AG20443 (cell line): ENCODE measurements at regions not wholly inside any gene's neighbourhood (a gene's known extent, or its start where the extent isn't known, plus 50 kb on each side); places are given as distances from the start of the nearest gene placed in this dataset.

Experiments used
- DNase-seq: peaks from one replicate; pipeline ENCODE4 v3.0.0; 2012; ENCODE audit warnings: low spot score, mixed read lengths

GRCh38 chr5:143497749-143498148 is 94.3 kb upstream of the NR3C1 start:
- no peak for DNase-seq

DNA sequence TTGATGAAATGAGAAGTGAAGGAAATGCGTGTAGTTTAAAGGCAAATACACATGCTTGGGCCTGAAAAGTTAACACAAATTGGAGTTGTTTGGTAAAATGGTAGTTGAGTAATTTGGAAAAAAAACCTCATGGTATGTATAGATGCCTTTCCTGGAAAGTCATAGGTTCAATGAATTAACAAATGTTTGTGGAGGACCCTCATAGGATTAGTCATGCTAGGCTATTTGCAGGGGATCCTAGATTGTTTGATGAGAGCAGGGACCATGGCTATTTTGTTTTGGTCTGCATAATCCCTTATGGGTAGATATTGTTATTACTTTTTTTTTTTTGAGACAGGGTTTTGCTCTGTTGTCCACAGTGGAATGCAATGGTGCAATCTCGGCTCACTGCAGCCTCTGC is 93.5 kb upstream of the NR3C1 start:
- no peak for DNase-seq

DNA sequence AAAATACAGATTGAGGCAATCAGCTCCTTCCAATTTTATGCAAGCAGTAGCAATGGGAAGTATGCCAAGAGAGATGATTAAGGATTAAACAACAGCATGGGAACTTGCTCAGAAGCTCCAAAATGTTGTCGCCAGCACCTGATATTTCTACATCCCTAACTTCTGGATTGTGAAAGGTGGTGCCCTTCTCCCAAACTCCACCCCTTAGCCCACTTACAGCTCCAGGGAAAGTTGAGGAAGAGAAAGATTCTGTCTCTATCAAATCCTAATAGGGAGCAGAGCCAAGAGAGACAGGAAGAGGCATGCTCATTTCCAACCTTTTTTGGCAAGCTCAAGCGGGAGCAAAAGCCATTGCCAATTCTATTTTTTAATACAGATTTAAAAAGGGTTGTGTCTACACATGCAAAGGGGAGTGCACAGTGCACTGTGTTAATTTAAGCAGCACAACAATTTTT is 92.4 kb upstream of the NR3C1 start:
- peak; percentile 28 for DNase-seq

DNA sequence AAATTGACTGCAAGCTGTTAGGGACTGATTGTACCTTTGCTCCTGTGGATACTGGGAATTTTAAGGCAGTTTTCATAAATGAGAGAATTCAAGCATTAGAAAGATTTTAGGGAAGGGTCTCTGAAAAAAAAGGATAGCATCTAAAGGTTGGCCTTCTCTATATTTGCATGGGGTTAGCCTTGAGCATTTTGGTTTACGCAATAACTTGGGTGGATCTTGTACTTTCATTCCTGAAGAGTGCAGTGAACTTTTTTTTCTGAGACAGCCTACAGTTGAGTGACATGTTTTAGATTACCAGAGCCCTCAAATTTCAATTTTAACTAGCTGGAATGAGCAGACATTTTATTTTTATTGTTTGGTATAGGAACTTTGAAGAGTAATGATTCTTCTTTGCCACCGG is 91.6 kb upstream of the NR3C1 start:
- DNase-seq: no peak

DNA sequence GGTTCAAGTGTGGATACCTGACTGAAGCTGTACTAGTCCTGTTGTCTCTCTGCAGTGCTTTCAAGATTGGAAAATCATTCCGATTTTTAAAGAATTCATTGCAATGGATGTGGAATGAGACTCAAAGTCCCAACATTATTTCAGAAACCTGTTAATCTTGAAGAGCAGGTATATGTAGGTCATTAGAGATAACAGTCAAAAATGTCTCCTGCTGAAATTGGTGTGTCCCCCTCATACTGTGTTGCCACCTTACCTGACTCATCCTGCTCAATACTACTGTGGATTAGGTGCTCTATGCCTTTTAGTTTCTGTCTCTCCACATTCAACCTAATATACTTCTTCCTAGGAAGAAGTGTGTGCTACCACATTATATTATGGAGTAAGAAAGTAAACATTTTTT is 91.1 kb upstream of the NR3C1 start:
- no peak for DNase-seq

DNA sequence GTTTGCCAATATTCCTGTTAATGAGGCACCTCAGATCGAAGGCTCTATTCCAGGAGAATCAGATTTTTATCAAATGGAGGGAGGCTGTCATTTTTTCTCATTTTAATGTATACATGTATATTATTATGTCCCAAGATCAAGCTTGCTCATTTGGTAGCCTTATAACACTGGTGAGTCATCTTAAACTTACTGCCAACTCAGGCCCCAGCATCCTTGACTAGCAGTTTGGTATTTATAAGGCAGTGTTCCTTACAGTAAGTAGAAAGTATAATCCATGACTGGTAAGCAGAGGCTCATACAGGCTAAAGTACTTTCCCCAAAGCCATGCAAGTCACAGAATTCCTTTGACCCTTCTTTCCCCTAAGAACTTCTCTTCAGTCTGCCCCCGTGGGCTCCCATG is 90.7 kb upstream of the NR3C1 start:
- DNase-seq: peak; percentile 60

- no peak for DNase-seq
Observed at GRCh38 chr5:143492783-143493182, 89.3 kb upstream of the NR3C1 start.

- DNase-seq: no peak
Observed at GRCh38 chr5:143491646-143492045, 88.2 kb upstream of the NR3C1 start.

DNA sequence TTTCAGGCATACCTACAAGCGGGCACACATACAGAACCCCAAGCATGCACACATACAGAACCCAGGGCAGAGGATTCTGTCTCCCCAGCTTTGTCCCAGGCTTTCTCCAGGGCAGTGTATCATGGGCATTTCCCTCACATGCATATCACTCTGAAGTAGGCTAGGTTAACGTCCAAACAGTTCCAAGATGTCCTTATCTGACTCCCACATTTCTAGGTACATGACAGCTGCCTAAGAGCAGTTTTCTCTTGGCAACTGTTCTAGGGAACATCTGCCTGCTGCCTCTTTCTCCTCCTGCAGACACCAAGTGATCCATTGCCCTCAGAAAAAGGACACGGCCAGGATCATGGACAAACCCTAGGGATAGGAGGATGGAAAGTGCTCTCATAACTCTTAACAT is 84.9 kb upstream of the NR3C1 start:
- DNase-seq: no peak

- no peak for DNase-seq
Observed at GRCh38 chr5:143484601-143485000, 81.1 kb upstream of the NR3C1 start.

- no peak for DNase-seq
Observed at GRCh38 chr5:143481697-143482531, 78.4 kb upstream of the NR3C1 start.

GRCh38 chr5:143480001-143480400 is 76.5 kb upstream of the NR3C1 start:
- DNase-seq: no peak

DNA sequence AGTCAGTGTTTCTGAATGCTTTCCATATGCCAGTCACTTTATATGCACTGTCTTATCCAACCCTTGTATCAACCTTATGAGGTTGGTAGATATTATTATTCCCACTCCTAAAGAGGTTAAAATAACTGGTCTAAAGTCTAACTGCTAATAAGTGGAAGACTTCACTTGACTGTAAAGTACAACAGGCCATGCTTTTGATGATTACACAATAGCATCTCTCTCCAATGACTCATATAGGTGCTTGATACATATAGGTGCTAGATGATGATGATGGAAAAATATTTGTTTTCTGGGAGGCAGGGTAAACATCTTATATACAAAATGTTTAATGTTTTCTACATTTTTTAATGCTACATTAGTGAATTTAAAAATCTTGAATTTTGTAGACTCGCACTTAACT is 75.9 kb upstream of the NR3C1 start:
- DNase-seq: no peak

DNA sequence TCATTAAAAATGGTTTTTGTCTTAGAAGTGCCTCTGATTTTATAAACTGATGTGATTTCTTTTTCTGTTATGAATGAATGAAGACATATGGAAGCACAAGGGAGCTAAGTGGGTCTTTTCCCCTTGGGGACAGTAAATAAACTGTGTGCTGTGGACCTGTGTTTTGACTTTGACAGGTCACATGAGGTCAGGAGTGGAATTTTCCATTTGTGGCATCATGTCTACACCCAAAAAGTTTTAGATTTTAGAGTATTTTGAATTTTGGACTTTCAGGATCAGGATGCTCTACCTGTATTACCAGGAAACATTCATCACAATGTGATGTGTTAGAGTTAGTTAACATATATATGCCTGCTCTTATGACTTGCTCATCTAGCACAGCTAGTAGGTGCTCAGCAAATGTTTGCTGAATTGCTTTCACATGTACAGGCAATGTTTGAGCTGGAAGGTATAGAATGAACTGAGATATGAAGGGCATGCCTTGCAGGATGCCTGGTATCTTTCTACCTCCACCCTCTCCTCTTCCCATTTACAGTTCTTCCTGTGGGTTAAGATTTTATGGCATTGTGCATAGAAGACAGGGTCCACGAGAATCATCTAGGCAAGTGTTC is 73.2 kb upstream of the NR3C1 start:
- no peak for DNase-seq

- peak; percentile 33 for DNase-seq
Observed at GRCh38 chr5:143474616-143475015, 71.1 kb upstream of the NR3C1 start.

- no peak for DNase-seq
Observed at GRCh38 chr5:143473481-143473880, 70.0 kb upstream of the NR3C1 start.

- no peak for DNase-seq
Observed at GRCh38 chr5:143472576-143472975, 69.1 kb upstream of the NR3C1 start.

DNA sequence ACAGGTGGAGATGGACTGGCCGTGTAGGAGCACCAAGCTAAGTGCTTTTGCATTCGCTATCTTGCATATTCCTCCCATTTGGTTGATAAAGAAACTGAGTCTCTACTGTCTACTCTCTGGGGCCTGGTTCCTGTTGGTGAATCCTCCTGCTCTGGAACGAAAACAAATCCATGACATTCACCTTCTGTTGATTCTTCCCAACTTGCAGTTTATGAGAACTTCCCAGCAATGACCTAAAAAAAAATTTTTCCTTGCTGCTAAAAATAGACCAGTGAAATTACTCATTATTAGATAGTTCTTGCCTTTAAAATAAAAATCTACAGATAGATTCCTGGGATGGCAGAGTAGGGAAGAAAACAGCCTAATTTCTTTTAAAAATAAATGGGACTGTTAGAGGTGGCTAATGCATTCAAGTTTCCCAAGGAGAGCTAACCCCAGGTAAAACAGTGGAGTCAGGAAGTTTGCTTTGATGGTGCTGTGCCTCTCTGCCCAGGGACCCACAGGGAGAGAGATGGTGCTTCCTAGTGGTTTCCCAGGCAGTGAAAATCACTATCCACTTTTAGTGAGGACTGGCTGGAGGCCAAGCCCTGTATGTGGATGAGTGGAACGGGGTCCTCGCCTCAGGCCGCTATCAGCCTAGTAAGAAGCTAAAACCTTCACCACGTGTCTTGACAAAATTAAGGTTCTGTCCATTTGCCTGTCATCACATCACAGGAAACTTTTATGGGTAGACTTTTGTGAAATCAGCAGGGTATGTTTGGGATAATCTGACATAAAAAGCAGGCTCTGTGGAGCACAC is 68.4 kb upstream of the NR3C1 start:
- DNase-seq: no peak

GRCh38 chr5:143471041-143471509 is 67.6 kb upstream of the NR3C1 start:
- peak; percentile 71 for DNase-seq

- DNase-seq: no peak
Observed at GRCh38 chr5:143470120-143470519, 66.6 kb upstream of the NR3C1 start.

GRCh38 chr5:143469125-143469524 is 65.6 kb upstream of the NR3C1 start:
- DNase-seq: no peak

DNA sequence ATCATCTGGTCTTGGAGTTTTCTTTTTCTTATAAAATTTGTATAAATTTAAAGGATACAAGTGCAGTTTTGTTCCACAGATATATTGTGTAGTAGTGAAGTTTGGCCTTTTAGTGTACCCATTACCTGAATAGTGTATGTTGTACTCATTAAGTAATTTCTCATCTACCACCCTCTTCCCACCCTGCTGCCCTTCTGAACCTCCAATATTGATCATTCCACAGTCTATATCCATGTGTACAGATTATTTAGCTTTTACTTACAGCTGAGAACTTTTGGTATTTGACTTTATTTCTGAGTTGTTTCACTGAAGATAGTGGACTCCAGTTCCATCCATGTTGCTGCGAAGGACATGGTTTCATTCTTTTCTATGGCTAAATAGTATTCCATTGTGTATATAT is 63.1 kb upstream of the NR3C1 start:
- DNase-seq: no peak
